NCI-H226 (cell line): ENCODE measurements at regions not wholly inside any gene's neighbourhood (a gene's known extent, or its start where the extent isn't known, plus 50 kb on each side); places are given as distances from the start of the nearest gene placed in this dataset.
A peak's percentile ranks its signal among the peaks of the same experiment; 100 is the strongest.
"Not testable (repeated sequence)": the region's sequence is repeated elsewhere in the genome, so short reads cannot be mapped to it uniquely, and the experiment has no call there.

ENCODE experiments used
- DNase-seq: peaks from one replicate; pipeline ENCODE4 v3.0.0-alpha.2; 2015

DNA sequence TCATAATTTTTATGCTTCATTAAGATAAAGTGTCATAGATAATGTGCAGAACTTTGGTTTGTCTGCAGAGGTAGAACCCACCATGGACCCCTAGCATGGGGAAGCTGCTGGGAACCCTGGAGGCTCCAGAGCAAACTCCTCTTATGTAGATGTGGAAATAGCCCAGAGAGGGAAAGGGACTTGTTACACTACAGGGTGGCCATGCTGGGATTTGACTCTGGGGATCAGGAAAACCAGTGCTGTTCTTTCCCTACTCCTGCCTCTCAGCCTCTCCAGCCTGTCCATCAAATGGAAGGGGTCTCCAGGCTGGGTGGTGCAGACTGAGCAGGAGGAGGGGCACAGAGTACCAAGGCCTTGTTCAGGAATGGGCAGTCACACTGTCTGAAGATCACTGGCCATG lies 54.2 kb downstream of the MSX1 start:
- DNase-seq: no peak

DNA sequence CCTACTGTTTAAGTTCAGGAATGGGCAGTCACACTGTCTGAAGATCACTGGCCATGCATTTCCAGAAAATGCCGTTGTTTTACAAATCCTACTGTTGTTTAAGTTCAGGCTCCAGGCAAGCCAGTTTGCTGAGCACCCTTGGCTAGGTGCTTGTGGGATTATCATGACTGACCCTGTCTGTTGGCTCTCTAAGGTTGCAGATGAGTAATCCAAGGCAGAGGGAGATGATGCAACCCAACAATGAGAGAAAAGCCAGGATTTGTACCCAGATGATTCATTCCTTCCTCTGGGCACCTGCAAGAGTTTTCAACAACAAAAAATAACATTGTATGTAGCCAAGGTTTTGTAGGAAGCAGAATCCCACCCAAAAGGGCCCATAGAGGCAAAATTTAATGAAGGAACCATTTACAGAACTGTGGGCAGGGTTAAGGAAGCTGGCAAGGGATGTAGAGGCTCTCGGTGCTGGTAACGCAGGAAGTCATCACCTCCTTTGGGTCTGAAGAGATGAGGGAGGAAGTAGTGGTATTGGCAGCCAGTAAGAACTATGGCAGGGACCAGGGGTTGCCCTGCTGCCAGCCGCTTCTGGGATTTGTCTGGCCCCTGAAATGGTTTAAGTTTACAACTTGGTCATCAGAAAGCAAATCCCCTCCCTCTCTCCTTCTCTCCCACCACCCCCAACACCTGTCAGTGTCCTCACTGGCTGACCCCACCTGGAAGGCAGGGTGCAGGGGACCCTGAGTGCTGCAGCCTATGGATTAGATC lies 54.8 kb downstream of the MSX1 start:
- DNase-seq: peak; percentile 19

DNA sequence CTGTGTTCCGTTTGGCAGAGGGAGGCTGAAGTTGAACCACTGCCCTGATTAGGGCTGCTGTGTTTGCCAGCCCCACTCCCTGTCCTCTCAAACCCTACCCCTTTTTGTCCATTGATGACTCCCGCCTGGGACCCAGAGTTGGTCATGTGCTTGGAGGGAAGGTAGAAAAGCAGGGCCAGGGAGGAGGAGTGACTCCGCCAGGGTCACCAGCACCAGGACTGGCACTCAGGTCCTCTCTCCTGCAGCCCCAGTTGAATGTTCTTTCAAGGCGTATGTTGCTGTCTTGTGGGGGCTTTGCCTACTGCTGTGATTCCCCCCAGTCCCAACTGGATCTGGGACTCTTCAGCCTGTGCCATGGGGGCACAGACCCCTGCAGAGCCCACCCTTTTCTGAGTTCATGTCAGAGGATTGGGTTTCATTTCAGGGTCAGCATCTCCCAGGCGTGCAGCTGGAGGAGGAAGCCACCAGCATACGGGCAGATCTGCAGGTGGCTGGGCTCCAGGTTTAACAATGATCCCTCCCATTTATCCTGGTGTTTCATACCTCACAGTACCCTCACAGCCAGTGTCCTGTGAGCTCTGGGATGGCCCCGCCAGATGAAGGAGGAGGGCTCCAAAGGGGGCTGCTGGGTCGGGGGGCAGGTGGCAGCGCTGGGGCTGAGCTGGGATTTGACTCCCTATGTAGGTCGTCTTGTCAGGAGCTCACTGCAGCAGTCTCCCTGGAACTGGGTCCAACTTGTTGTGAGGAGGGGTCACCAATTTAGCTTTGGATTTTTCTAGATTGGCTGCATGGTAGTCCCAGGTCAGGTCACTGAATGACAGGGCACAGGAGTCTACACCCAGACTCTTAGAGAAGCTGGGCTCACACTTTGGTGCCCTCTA lies 55.7 kb downstream of the MSX1 start:
- DNase-seq: no peak

DNA sequence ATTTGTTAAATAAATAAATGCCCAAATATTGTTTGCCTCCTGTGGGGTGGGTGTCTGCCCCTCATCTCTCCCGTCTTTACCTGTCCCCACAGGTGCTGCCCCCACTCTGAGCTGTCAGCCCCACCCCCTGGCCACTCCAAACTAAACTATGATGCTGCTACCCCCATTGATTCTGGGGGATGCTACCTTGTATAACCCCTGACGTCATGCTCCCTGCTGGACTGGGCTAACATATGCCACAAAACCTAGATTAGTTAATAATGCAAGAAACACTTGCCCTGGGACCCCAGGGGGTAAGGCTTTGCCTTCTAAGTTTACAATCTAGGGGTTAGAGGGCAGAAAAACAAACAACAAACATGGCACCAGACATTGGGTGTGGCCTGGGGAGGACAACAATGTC lies 58.6 kb downstream of the MSX1 start:
- no peak for DNase-seq

DNA sequence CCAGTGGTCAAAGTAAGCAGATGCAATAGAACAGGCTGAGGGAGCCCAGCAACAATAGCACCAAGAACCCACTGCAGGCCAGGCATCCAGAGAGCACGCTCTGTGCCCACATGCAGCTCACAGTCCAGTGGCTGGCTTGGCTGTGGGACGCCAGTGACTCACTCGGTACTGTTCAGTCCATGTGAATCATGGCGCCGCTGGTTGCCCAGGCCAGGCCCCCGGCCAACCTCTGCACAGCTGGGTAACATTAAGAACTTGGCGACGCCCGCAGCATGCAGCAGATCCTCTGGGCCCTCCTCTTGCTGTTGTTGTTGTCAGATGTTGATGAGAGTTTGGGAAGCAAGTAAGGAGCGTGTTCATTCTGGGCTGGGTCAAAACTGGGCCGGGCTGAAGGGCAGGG lies 60.5 kb downstream of the MSX1 start:
- DNase-seq: no peak

DNA sequence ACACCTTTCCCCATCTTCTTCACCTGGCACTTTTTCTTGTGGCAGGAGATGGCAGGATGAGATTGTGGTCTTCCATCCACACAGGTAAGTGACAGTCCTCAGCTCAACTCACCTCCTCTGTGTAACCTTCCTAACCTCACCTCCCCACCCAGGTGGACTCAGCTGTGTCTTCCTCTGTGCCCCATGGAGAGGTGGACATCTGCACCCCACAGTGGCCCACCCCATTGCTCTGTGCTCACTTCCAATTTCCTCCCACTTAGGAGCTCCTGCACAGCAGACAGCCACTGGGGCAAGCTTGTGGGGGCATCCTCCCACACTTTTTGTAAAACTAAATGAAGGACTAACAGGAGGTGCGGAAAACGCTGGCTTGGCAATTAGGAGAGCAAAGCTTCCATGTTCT lies 61.6 kb downstream of the MSX1 start:
- DNase-seq: no peak

DNA sequence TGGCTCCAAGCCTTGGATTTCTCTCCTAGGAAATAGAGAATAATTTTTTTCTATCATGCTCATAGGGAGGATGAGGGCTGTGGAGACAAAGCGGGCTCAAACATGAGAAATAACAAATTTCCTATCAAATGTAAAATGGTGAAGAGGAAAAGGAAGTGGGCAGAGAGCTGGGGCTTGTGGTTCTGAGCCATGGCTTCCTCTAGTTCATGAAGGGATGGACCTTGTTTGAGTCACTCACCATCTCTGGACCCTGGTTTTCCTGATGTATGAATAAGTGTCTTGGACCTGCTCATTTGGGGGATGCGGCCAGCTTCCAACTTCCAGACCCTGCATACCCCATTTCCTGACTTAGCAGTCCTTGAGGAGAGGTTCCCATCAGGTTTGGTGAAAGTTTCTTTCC lies 63.0 kb downstream of the MSX1 start:
- no peak for DNase-seq

DNA sequence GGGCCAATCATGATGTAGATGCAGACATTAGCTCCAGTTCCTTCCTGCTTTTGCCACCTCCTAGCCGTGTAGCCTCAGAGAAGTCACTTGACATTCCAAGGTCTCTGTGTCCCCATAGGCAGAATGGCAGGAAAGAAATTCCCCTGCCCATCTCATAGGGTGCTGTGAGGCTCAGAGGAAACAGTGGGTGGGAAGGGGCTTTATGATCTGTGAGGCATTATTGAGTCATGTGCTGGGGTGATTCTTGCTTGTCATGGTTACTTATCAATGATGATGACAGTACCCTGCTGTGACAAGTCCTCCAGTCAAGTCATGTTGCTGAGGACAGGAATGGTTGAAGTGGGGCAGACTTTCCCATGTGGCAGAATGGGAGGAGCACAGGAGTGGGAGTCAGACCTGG lies 63.7 kb downstream of the MSX1 start:
- no peak for DNase-seq

DNA sequence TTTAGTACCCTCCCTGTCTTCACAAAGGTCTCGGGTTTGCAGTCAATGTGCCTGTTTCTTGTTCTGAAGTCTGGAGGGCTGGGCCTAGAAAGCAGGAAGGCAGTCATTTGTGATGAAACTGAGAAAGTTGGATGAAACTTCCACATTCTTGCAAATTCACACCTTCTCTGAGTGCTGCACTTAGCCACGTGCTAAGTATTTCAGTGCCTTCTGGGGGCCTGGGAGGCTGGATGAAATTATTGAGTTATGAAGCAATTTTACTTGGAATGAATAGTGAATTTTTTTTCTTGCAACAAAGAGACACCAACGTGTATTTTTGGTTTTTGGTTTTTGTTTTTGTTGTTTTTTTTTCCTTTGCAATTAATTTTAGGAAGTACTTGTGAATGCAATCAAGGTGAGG lies 71.2 kb downstream of the MSX1 start:
- no peak for DNase-seq

DNA sequence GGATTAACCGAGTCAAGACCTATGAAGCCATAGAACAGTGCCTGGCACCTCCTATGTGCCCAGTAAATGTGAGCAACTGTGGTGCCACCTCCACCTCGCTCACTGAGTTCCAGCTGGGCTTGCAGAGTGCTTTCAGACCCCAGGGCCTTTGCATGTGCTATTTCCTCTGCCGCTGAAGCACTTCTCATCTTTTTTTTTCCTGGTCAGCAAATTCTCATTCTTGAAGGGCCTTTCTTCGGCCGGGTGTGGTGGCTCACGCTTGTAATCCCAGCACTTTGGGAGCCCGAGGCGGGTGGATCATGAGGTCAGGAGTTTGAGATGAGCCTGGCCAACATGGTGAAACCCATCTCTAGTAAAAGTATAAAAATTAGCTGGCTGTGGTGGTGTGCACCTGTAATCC lies 76.5 kb downstream of the MSX1 start:
- DNase-seq: no peak

DNA sequence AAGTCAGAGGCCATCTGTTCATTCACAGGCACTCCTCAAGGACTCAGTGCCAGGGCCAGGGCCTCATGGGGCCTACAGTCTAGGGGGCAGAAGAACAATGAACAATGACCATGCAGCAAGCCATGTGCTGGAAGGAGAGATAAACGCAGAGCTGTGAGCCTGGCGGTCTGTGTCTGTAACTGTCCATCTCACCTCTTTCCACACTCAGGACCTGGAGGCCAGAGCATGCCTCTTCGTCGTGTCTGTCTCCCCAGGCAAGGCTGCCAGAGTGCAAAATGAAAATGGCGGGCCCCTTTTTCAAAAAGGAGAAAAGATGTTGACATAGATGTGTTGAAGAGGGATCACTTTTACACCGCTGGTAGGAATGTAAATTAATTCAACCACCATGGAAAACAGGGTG lies 78.5 kb downstream of the MSX1 start:
- no peak for DNase-seq

DNA sequence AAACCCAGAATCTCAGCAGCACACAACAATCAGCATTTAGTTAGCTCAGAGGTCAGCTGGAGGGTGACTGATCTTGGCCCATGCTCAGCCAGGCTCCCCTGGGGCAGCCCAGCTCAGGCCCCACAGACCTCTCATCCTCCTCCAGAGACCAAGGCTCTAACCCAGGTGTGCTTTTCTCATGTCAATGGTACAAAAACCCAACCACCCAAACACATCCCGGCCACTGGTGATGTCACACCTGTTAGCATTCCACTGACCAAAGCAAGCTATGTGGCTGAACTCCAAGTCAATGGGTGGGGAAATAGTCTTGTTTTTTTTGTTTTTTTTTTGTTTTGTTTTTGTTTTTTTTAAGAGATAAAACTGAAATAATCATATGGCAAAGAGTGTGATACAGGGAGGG lies 77.5 kb downstream of the CYTL1 start:
- no peak for DNase-seq

DNA sequence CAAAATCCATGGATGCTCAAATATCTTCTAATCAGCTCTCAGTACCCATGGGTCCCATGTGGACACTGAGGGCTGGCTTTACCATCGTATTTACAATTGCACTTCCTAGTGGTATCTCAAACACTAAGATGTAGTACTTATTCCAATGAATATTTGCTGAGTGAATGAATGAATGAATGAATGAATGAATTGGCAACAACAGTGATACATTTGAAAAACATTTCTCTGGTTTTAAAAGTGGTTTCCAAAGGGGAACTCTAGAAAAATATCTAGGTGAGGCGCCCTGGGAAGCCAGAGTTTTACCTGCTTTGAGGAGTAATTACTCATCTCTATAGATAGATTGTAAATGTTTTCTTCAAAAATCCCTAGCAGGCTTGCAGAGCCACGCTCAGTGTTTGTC lies 76.6 kb downstream of the CYTL1 start:
- no peak for DNase-seq

DNA sequence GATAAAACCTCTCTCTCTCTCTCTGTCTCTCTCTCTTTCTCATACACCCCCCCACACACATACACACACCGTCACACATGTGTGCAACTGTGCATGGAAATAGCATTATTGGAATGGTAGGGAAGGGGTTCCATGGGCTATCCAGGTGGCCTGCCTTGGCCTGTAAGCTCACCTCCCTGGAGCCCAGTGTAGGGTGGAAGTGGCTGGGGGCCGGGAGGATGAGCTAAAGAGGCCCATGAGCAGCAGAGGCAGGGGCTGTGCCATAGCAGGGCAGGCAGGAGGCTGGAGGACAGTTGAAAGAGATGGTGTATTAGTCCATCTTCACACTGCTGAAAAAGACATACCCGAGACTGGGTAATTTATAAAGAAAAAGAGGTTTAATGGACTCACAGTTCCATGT lies 74.2 kb downstream of the CYTL1 start:
- no peak for DNase-seq

DNA sequence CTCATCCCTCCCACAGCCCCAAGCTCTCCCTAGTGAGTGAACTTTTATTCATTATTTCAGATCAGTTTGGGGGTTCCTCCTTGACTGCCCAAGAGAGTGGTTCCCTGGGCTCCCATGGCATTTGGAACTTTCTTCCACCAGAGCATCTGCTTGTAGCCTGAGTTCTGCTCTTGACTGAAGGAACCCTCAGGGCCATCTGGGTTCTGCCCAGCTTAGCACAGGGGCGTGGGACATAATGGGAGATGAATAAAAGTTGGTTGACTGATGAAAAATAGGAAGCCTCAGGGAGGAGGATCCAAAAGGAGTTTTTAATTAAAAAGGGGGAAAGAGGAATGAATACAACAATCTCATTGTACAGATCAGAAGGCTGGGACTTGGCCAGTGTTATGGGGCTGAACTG lies 73.4 kb downstream of the CYTL1 start:
- DNase-seq: no peak

DNA sequence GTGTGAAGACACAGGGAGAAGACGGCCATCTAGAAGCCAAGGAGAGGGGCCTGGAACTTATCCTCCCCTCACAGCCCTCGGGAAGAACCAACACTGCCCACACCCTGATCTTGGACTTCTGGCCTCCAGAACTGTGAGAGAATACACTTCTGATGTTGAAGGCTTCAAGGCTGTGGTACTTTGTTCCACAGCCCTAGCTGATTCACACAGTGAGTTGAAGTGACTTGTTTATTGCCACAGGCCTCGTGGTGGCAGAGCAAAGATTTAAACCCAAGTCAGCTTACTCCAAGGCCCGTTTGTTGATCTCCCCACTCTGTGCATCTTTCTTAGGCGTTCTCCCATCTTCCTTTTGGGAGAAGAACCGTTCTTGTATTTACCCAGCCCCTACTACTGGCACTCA lies 72.8 kb downstream of the CYTL1 start:
- DNase-seq: no peak

DNA sequence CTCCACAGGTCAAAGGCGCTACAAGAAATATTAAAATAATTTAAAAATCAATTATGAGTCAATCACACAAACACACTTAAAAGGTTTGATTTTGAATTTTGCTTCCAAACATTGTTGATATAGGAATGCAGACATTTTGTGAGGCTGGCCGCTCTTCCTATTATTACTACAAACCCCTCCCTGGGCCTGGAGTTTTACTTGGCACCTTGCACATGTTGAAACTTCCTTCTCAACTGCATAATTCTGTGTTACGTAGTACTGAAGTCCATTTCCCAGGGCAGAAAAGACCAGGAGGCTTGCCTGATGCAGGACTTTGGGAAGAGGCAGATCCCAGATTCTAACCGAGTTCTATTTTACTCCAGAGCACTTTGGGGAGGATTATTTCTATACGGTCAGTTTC lies 71.5 kb downstream of the CYTL1 start:
- no peak for DNase-seq

DNA sequence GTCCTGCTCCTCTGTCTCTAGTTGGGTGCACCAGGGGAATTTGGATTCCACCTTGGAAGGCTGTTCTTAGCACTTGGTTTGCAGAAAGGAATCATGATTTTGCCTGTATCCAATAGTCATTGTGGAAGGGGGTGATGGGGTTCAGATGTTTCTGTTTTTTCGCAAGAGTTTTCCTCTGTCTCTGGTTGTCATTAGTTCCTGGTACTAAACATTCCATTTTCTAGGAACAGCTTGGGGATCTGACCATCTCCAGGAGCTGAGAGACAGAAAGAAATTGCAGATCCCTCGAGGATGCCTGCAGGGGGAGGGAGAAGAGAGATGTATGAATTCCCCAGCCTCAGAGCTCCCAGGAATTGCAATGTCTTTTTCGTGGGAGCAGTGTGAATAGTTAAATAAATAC lies 70.9 kb downstream of the CYTL1 start:
- DNase-seq: no peak

DNA sequence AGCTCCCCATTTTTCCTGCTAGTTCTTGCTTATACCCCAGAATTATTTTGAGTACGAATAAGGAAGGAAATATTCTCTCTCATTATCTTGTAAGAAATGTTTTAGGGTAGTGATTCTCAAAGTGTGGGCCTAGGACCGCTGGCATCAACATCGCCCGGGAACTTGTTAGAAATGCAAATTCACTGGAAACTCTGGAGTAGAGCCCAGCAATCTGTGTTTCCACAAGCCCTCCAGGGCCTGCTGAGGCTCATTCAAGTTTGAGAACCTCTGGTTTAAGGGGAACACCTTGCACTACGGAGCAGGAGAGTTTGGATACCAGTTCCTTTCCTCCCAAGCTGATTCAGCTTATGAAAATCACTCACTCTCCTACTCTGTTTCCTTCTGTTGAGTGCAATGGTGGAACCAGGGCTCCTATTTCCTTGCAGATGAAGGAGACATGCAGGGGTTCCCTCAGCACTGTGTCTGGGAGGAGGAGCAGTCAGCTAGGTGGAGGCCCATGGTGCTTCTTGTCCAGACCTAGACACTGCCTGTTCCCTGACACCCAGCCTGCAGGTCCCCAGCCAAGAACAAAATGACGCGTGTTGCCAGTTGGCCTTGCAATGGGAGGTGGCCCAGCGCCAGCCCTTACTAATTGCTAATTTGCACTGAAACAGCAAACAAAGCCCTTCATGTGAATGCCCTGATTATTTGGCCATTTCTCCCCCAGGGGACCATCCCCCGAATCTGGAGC lies 68.5 kb downstream of the CYTL1 start:
- no peak for DNase-seq

DNA sequence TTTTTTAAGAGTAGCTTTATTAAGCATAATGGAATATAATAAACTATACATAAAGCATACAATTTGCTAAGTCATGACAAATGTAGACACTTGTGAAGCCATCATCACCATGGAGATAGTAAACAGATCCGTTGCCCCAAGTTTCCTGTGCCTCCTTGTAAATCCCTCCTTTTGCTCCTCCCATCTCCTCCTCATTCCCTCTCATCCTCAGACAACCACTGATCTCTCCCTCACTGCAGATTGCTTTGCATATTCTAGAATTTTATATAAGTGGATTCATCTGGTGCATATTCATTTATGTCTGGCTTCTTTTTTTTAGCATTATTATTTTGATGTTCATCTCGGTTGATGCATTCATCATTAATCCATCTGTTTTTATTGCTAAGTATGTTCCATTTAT lies 67.0 kb downstream of the CYTL1 start:
- no peak for DNase-seq

DNA sequence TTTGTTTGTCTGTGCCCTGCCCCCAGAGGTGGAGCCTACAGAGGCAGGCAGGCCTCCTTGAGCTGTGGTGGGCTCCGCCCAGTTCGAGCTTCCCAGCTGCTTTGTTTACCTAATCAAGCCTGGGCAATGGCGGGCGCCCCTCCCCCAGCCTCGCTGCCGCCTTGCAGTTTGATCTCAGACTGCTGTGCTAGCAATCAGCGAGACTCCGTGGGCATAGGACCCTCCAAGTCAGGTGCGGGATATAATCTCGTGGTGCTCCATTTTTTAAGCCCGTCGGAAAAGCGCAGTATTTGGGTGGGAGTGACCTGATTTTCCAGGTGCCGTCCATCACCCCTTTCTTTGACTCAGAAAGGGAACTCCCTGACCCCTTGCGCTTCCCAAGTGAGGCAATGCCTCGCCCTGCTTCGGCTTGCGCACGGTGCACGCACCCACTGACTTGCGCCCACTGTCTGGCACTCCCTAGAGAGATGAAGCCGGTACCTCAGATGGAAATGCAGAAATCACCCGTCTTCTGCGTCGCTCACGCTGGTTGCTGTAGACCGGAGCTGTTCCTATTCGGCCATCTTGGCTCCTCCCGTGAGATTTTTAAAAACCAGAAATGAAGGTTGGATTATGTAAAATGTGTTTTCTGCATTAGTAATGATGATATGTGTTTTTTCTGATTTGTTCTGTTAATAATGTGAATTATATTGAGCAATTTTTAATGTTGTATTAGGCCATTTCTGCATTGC lies 59.7 kb downstream of the CYTL1 start:
- not testable (repeated sequence) for DNase-seq

DNA sequence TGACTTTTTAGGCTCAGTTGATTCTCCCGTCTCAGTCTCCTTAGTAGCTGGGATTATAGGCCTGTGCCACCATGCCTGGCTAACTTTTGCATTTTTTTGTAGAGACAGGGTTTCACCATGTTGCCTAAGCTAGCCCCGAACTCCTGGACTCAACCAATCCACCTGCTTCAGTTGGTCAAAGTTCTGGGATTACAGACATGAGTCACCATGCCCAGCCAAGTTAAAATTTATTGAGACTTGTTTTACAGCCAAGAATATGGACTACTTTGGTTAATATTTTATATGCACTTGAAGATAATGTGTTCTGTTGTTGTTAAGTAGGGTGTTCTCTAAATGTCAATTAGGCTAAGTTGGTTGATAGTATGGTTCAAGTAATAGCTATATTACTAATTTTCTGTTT lies 58.7 kb downstream of the CYTL1 start:
- DNase-seq: no peak

DNA sequence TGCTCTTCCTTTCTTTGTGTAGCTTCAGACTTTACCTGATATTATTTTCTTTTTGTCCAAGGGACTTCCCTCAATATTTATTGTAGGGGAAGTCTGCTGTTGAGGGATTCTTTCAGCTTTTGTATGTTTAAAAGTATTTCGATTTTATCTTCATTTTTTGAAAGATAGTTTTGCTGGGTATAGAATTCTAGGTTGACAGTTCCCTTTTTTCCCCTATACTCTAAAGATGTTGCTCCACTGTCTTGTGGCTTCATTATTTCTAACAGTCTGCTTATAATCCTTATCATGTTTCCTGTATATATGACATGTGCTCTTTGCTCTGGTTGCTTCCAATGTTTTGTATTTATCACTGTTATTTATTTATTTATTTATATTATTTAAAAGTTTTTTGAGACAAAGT lies 57.3 kb downstream of the CYTL1 start:
- no peak for DNase-seq
